OCI-LY3 (cell line): ENCODE measurements at regions not wholly inside any gene's neighbourhood (a gene's known extent, or its start where the extent isn't known, plus 50 kb on each side); places are given as distances from the start of the nearest gene placed in this dataset.

Experiments used
- CTCF ChIP-seq: fragments of 200-600, 300-600 bp; sonication (generic); IDR thresholded peaks from 2 replicates; pipeline ENCODE4 v1.5.1; 2014; ENCODE audit warnings: antibody characterized with exemption, low read length, low read depth
- EZH2phosphoT487 ChIP-seq: fragments of 200-600 bp; shearing (Covaris generic); IDR thresholded peaks from 2 replicates; pipeline ENCODE4 v1.6.1; 2018; ENCODE audit warnings: antibody characterized with exemption, mixed run types, low read depth

- TF ChIP-seq CTCF (no peak), EZH2phosphoT487 (no peak)
These were observed 375.9 kb upstream of the ADGRL2 start for GRCh38 chr1:81424816-81425215.
